Smooth muscle cell (in vitro differentiated cells): ENCODE measurements at regions not wholly inside any gene's neighbourhood (a gene's known extent, or its start where the extent isn't known, plus 50 kb on each side); places are given as distances from the start of the nearest gene placed in this dataset.

Experiments used
- DNase-seq: peaks from one replicate; lab custom pipeline; 2025; ENCODE audit not compliant: unreplicated experiment; lab: John Stamatoyannopoulos, UW
- H2AFZ ChIP-seq: fragments of 200-600 bp; sonication (generic); 2 replicates; pipeline ENCODE4 v1.6.0; 2016; ENCODE audit warnings: antibody characterized with exemption, low read depth, mild to moderate bottlenecking
- H3F3A ChIP-seq: fragments of 200-600 bp; sonication (generic); 2 replicates; pipeline ENCODE4 v1.6.0; 2017; ENCODE audit warnings: antibody characterized with exemption, low read depth
- H3K27ac ChIP-seq: fragments of 200-600 bp; sonication (generic); 2 replicates; pipeline ENCODE4 v1.5.1; 2016; ENCODE audit warnings: low read depth, mild to moderate bottlenecking
- H3K27me3 ChIP-seq: fragments of 200-600 bp; sonication (generic); 2 replicates; pipeline ENCODE4 v1.6.1; 2016; ENCODE audit warnings: low read depth, mild to moderate bottlenecking
- H3K36me3 ChIP-seq: fragments of 200-600 bp; sonication (generic); 2 replicates; pipeline ENCODE4 v1.5.1; 2016; ENCODE audit warnings: low read depth
- H3K4me1 ChIP-seq: fragments of 200-600 bp; sonication (generic); 2 replicates; pipeline ENCODE4 v1.5.1; 2016; ENCODE audit warnings: low read depth
- H3K4me2 ChIP-seq: fragments of 200-600 bp; sonication (generic); 2 replicates; pipeline ENCODE4 v1.6.0; 2016; ENCODE audit warnings: mild to moderate bottlenecking
- H3K4me3 ChIP-seq: fragments of 200-600 bp; sonication (generic); 2 replicates; pipeline ENCODE4 v1.5.1; 2016; ENCODE audit warnings: mild to moderate bottlenecking
- H3K79me2 ChIP-seq: fragments of 200-600 bp; sonication (generic); 2 replicates; pipeline ENCODE4 v1.6.0; 2016; ENCODE audit warnings: low read depth, mild to moderate bottlenecking
- H3K9ac ChIP-seq: fragments of 200-600 bp; sonication (generic); 2 replicates; pipeline ENCODE4 v1.6.0; 2016; ENCODE audit warnings: low read depth
- H3K9me3 ChIP-seq: fragments of 200-600 bp; sonication (generic); replicated peaks from 2 replicates; pipeline ENCODE4 v1.5.1; 2016; ENCODE audit warnings: low read depth
- H4K20me1 ChIP-seq: fragments of 200-600 bp; sonication (generic); 2 replicates; pipeline ENCODE4 v1.6.0; 2016; ENCODE audit warnings: low read depth
- WGBS: methylation state at CpG from one replicate; pipeline ENCODE4 v1.1.7; 2016; ENCODE audit warnings: low lambda C conversion rate; 5-methylcytosine and 5-hydroxymethylcytosine counted together
- TF ChIP-seq, protein P1 (sequence below): fragments of 200-600 bp; sonication (generic); IDR thresholded peaks from 2 replicates; pipeline ENCODE4 v1.5.1; 2017; ENCODE audit warnings: borderline replicate concordance, mild to moderate bottlenecking, antibody characterized with exemption; ENCODE audit not compliant: insufficient read depth, poor library complexity, severe bottlenecking

- no peak overlapping the region for H3K4me3 ChIP-seq
- no peak overlapping the region for H3K4me2 ChIP-seq
- H3F3A ChIP-seq = no peaks in the 10 kb centered on the region
- H3K27ac ChIP-seq = no peak overlapping the region
- 70% methylated on average over 10 of the region's 10 CpGs for WGBS
- H3K27me3 ChIP-seq = no peaks in the 10 kb centered on the region
- H2AFZ ChIP-seq = no peak overlapping the region
- H3K79me2 ChIP-seq = no peaks in the 10 kb centered on the region
- no peaks in the 10 kb centered on the region for H4K20me1 ChIP-seq
- H3K9ac ChIP-seq = no peak overlapping the region
- no peak for DNase-seq
- H3K4me1 ChIP-seq = no peaks in the 10 kb centered on the region
- TF ChIP-seq, protein P1, sequence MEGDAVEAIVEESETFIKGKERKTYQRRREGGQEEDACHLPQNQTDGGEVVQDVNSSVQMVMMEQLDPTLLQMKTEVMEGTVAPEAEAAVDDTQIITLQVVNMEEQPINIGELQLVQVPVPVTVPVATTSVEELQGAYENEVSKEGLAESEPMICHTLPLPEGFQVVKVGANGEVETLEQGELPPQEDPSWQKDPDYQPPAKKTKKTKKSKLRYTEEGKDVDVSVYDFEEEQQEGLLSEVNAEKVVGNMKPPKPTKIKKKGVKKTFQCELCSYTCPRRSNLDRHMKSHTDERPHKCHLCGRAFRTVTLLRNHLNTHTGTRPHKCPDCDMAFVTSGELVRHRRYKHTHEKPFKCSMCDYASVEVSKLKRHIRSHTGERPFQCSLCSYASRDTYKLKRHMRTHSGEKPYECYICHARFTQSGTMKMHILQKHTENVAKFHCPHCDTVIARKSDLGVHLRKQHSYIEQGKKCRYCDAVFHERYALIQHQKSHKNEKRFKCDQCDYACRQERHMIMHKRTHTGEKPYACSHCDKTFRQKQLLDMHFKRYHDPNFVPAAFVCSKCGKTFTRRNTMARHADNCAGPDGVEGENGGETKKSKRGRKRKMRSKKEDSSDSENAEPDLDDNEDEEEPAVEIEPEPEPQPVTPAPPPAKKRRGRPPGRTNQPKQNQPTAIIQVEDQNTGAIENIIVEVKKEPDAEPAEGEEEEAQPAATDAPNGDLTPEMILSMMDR = no peak
- H3K9me3 ChIP-seq = no peaks in the 10 kb centered on the region
- H3K36me3 ChIP-seq = no peaks in the 10 kb centered on the region
Observed at GRCh38 chr21:32070676-32071330, 198.0 kb downstream of the HUNK start.

DNA sequence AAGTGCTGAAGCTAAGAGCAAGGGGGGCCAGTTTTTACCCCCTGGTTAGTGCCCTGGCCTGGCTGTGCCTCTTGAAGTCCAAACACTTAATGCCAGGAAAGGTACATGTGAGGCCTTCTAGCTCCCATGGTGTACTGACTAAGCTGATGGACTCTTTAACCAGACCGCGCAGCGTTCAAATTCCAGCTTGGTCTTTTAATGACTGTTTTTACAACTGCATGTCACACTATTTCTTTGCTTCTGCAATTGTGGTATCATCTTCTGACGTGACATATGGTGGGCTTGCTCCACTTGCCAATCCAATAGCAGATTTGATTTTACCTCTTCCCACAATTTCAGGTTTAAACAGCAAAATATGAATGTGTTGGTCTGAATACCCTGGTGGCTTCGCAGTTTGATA is 197.3 kb downstream of the HUNK start:
- Histone ChIP-seq H3K36me3 (no peaks in the 10 kb centered on the region), H3K27me3 (no peaks in the 10 kb centered on the region), H3K27ac (no peak overlapping the region), H3K4me3 (no peak overlapping the region), H3K79me2 (no peaks in the 10 kb centered on the region), H2AFZ (no peak overlapping the region), H4K20me1 (no peaks in the 10 kb centered on the region), H3K9me3 (no peaks in the 10 kb centered on the region), H3K4me1 (no peaks in the 10 kb centered on the region), H3F3A (no peaks in the 10 kb centered on the region), H3K4me2 (no peak overlapping the region), H3K9ac (no peak overlapping the region)
- DNase-seq = no peak
- TF ChIP-seq, protein P1 = no peak
- 95% methylated on average over 5 of the region's 5 CpGs for WGBS

DNA sequence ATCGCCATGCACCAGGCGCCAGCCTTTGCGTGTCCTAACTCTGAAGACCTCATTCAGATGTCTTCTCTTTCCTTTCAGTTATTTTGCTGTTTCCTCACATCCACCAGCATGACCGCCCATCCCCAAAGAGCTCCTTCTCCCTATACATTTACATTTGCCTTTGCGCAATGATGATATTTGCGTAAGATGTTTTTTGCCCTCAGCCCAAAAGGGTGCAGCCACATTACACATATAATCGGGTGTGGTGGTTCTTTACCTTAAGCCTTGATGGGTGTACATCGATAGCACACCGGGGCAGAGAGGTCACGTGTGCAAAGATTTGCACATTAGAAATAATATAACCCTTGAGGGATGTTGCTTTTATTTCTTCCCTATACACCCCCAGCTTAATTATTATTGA is 192.8 kb downstream of the HUNK start:
- Histone ChIP-seq H3K9ac (no peak overlapping the region), H3K27me3 (no peaks in the 10 kb centered on the region), H3K36me3 (no peaks in the 10 kb centered on the region), H4K20me1 (no peaks in the 10 kb centered on the region), H3K4me2 (no peak overlapping the region), H3K9me3 (no peaks in the 10 kb centered on the region), H3F3A (no peaks in the 10 kb centered on the region), H3K4me3 (no peak overlapping the region), H3K79me2 (no peaks in the 10 kb centered on the region), H3K4me1 (peaks cover 10% of the 10 kb centered on the region), H2AFZ (no peak overlapping the region), H3K27ac (no peak overlapping the region)
- WGBS = 95% methylated on average over 10 of the region's 10 CpGs
- TF ChIP-seq, protein P1 = no peak
- no peak for DNase-seq

DNA sequence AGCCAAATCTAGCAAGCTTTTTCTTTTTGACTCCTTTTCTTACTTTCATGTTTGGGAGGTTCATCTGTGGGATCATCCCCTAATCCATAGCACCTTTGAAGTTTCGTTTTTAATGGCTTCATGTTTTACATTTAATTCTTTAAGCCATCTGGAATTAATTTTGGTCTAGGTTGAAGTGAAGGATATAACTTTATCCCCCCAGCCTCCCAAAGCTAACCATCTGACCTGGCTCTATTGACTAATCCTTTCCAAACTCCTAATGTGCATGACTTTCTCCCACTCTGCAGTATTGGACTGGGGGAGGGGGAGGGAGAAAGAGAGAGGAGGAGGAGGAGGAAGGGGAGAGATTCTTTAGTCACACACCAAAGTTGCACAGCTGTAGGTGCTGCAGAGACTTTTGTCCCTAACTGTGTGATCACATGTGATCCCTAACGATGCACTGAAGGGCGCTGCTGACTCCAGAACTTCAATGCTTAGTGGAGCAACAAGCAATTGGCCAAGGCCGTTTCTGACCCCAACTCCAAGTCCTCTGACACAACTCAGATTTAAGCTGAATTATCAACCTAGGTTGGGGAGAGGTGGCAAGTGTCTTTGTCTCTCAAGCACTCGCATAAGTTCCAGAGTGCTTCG is 191.6 kb downstream of the HUNK start:
- Histone ChIP-seq H3K4me3 (no peak overlapping the region), H3K4me1 (peaks cover 10% of the 10 kb centered on the region), H3F3A (no peaks in the 10 kb centered on the region), H3K9me3 (no peaks in the 10 kb centered on the region), H3K9ac (no peak overlapping the region), H3K79me2 (no peaks in the 10 kb centered on the region), H2AFZ (no peak overlapping the region), H3K27ac (no peak overlapping the region), H3K4me2 (peak overlapping the region; percentile 43), H3K27me3 (no peaks in the 10 kb centered on the region), H3K36me3 (no peaks in the 10 kb centered on the region), H4K20me1 (no peaks in the 10 kb centered on the region)
- TF ChIP-seq, protein P1 = no peak
- no peak for DNase-seq
- 71% methylated on average over 6 of the region's 6 CpGs for WGBS
